Glutamatergic neuron (in vitro differentiated cells): ENCODE measurements at regions not wholly inside any gene's neighbourhood (a gene's known extent, or its start where the extent isn't known, plus 50 kb on each side); places are given as distances from the start of the nearest gene placed in this dataset.

Source experiments
- DNase-seq: peaks from one replicate; pipeline ENCODE4 v3.0.0; 2022
- H3K27ac Mint-ChIP-seq: one replicate; pipeline ENCODE4 v1.8.0; 2020; ENCODE audit warnings: mild to moderate bottlenecking, mixed read lengths, inconsistent platforms; ENCODE audit not compliant: unreplicated experiment
- H3K27me3 Mint-ChIP-seq: one replicate; pipeline ENCODE4 v1.8.0; 2020; ENCODE audit warnings: mild to moderate bottlenecking, moderate library complexity, mixed read lengths, inconsistent platforms; ENCODE audit not compliant: unreplicated experiment
- H3K36me3 Mint-ChIP-seq: one replicate; pipeline ENCODE4 v1.8.0; 2020; ENCODE audit warnings: mild to moderate bottlenecking, mixed read lengths, inconsistent platforms; ENCODE audit not compliant: unreplicated experiment
- H3K4me1 Mint-ChIP-seq: one replicate; pipeline ENCODE4 v1.8.0; 2020; ENCODE audit warnings: mild to moderate bottlenecking, low read depth, mixed read lengths, inconsistent platforms; ENCODE audit not compliant: unreplicated experiment
- H3K4me3 Mint-ChIP-seq: one replicate; pipeline ENCODE4 v1.8.0; 2020; ENCODE audit warnings: mild to moderate bottlenecking, mixed read lengths, inconsistent platforms; ENCODE audit not compliant: unreplicated experiment
- H3K9me3 Mint-ChIP-seq: one replicate; pipeline ENCODE4 v1.8.0; 2020; ENCODE audit warnings: mild to moderate bottlenecking, moderate library complexity, mixed read lengths, inconsistent platforms; ENCODE audit not compliant: unreplicated experiment
- TF ChIP-seq, protein P1 (sequence below): fragments of 200-600 bp; sonication (generic); IDR thresholded peaks from one replicate; pipeline ENCODE4 v1.5.0; 2021; ENCODE audit not compliant: partially characterized antibody, unreplicated experiment

DNA sequence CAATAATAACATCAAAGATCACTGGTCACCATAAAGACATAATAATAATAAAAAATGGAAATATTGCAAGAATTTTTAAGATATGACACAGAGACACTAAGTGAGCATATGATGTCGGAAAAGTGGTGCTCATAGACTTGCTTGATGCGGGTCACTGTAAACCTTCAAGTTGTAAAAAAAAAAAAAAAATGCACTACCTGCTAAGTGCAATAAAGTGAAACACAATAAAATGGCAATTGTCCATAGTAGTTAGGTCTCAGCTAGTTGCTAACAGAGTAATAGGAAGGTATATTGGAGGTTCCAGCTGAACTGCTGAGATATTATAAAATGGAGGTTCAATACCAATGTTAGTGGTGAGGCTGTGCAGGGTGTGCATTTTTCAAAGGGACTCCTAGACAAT is 146.6 kb upstream of the MRPS22 start:
- Mint-ChIP-seq H3K27ac (no peak overlapping the region), H3K4me3 (no peak overlapping the region), H3K9me3 (peaks cover 12% of the 10 kb centered on the region), H3K27me3 (no peaks in the 10 kb centered on the region), H3K36me3 (peaks cover 11% of the 10 kb centered on the region), H3K4me1 (no peaks in the 10 kb centered on the region)
- TF ChIP-seq, protein P1, sequence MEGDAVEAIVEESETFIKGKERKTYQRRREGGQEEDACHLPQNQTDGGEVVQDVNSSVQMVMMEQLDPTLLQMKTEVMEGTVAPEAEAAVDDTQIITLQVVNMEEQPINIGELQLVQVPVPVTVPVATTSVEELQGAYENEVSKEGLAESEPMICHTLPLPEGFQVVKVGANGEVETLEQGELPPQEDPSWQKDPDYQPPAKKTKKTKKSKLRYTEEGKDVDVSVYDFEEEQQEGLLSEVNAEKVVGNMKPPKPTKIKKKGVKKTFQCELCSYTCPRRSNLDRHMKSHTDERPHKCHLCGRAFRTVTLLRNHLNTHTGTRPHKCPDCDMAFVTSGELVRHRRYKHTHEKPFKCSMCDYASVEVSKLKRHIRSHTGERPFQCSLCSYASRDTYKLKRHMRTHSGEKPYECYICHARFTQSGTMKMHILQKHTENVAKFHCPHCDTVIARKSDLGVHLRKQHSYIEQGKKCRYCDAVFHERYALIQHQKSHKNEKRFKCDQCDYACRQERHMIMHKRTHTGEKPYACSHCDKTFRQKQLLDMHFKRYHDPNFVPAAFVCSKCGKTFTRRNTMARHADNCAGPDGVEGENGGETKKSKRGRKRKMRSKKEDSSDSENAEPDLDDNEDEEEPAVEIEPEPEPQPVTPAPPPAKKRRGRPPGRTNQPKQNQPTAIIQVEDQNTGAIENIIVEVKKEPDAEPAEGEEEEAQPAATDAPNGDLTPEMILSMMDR = no peak
- no peak for DNase-seq

DNA sequence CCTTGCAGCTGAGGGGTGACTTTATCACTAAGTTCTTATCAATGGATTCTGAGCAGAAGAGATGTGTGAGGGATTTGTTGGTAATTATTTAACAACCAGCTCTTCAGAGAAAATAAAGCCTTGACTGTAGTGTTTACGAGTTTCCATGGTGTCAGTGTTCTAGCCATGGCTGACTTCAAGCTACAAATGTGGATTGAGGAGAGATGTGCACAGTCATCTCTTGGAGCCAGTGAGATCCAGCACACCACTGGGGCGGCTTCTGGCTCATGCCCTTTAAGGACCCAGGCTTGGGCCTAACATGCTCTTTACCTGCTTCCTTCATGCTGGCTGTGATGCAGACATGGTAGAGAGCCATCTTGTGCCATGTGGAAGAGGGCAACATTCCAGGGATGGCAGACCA is 145.6 kb upstream of the MRPS22 start:
- TF ChIP-seq, protein P1 = no peak
- Mint-ChIP-seq H3K27me3 (no peaks in the 10 kb centered on the region), H3K27ac (no peak overlapping the region), H3K4me1 (no peaks in the 10 kb centered on the region), H3K4me3 (no peak overlapping the region), H3K36me3 (peaks cover 11% of the 10 kb centered on the region), H3K9me3 (peaks cover 12% of the 10 kb centered on the region)
- DNase-seq = no peak

DNA sequence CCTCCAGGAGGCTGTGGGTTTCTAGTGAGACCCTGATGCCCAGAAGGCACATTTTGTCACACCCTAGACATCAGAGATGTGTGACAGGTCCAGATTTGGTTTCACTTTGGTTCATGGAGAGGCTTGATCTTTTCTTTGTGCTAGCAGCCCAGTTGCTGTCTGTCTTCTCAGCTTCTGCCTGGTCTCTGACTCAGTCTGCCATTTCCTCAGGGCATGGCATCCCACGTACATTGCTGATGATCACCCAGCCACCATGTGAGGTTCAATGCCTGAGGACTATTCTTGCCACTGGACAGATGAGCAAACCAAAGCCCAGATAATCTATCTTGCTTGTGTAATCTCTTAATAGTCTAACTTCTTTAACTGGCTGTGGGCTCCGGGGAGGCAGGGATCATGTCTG is 144.9 kb upstream of the MRPS22 start:
- no peak overlapping the region for H3K27ac Mint-ChIP-seq
- TF ChIP-seq, protein P1 = no peak
- no peaks in the 10 kb centered on the region for H3K4me1 Mint-ChIP-seq
- no peaks in the 10 kb centered on the region for H3K27me3 Mint-ChIP-seq
- no peak overlapping the region for H3K4me3 Mint-ChIP-seq
- H3K9me3 Mint-ChIP-seq = peaks cover 12% of the 10 kb centered on the region
- no peak for DNase-seq
- H3K36me3 Mint-ChIP-seq = peaks cover 11% of the 10 kb centered on the region

DNA sequence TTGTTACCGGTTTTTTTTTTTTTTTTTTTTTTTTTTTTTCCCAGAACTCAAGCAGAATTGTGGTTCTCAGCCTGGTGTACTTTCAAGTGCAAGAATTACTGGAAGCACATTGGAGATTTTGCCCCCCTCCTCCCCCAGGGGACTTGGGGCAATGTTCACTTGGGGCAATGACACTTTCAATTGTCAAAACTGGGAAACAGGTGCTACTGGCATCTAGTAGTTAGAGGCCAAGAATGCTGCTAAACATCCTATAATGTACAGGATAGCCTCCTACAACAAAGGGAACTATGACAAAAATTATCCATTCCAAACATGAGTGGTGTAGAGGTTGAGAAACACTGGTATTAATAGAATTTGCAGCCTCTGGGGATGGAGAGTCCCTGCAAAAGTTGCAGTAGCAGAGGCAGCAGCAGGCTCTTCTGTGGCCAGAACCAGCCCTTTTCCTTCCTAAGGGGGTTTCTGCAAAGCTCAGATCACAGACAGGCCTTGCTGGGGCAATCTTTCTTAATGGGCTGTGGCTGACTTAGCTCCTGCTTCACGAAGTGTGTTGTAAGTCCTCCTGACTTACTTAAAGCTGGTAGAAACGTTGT is 144.3 kb upstream of the MRPS22 start:
- TF ChIP-seq, protein P1 = no peak
- H3K9me3 Mint-ChIP-seq = peaks cover 12% of the 10 kb centered on the region
- peaks cover 11% of the 10 kb centered on the region for H3K36me3 Mint-ChIP-seq
- no peaks in the 10 kb centered on the region for H3K27me3 Mint-ChIP-seq
- H3K4me1 Mint-ChIP-seq = no peaks in the 10 kb centered on the region
- no peak overlapping the region for H3K4me3 Mint-ChIP-seq
- no peak overlapping the region for H3K27ac Mint-ChIP-seq
- no peak for DNase-seq

DNA sequence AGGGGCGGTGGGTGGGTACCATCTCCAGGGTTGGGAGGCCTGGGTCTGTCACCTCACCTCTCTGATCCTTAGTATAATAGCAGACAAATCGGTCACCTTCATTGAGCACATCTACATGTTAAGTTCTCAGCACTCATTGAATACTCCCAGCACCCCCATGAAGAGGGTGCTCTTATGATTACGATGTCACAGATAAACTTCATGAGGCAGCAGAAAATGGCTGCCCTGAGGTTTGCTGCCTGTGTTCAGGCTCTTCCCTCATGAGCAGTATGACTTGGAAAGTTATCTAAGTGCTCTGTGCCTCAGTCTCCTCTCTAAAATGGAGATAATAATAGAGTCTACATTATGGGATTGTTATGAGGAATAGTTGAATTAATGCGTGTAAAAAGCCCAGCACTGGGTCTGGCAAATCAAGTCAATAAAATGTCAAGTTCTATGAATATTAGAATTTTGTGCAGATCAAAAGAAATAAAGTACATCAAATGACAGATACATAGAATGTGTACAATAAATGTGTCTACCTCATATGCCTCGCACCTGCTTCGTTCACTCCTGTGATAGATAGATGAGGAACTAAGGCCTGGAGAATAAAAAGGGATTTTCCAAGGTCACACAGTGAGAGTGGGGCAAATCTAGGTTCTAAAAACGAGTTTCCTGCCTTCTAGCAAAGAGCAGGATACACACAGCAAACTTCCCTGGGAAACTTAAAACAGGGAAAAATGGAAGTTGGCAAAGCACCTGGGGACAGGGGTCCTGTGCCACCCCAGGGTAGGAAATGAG is 142.2 kb upstream of the MRPS22 start:
- peaks cover 3% of the 10 kb centered on the region for H3K9me3 Mint-ChIP-seq
- peaks cover 4% of the 10 kb centered on the region for H3K27me3 Mint-ChIP-seq
- no peaks in the 10 kb centered on the region for H3K4me1 Mint-ChIP-seq
- H3K27ac Mint-ChIP-seq = no peak overlapping the region
- DNase-seq = no peak
- H3K36me3 Mint-ChIP-seq = peaks cover 3% of the 10 kb centered on the region
- TF ChIP-seq, protein P1 = no peak
- H3K4me3 Mint-ChIP-seq = no peak overlapping the region
